ENCODE measurements at regions not wholly inside any gene's neighbourhood (a gene's known extent, or its start where the extent isn't known, plus 50 kb on each side); places are given as distances from the start of the nearest gene placed in this dataset.

DNA sequence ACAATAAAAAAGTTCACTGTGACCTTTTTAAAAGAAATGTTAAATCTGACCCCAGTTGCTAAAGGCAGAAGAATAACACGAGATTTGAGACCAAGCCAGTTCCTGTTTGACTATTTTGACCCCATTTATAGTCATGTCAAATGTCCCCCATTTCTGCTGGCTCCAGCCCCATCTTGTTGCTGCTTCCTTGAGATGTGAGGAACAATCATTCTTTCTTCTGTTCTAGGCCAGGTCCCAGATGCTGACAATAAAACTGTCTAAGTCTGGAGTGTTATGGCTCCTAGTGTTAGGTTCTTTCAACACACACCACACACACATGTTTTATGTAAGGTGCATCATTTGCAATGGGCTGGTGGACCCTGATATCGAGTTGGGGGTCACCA, 92.0 kb upstream of the CYP1B1 start:
- no peak overlapping the region for H3K4me3 Mint-ChIP-seq (ENCODE audit: low read depth, unreplicated experiment)
- BruUV-seq (replicated peaks): no TSS peak
- no peak for DNase-seq
- peaks cover 17% of the 10 kb centered on the region for H3K4me1 Mint-ChIP-seq (ENCODE audit: low read depth, unreplicated experiment)
- H3K9me3 Mint-ChIP-seq (ENCODE audit: low read depth, unreplicated experiment): peaks cover 5% of the 10 kb centered on the region
- CTCF ChIA-PET: no interaction called here
- no peak for TF ChIP-seq CTCF (IDR thresholded peaks at IDR 0.05; ENCODE audit: unreplicated experiment)
- intact Hi-C loops (cut with micrococcal nuclease; ENCODE audit: unreplicated experiment): no loop called here
- no peak overlapping the region for H3K27ac Mint-ChIP-seq (ENCODE audit: unreplicated experiment)
- H3K36me3 Mint-ChIP-seq (ENCODE audit: insufficient read depth, unreplicated experiment): no peaks in the 10 kb centered on the region
- no peaks in the 10 kb centered on the region for H3K27me3 Mint-ChIP-seq (ENCODE audit: unreplicated experiment)

GRCh38 chr2:38165698-38166097, 89.7 kb upstream of the CYP1B1 start:
- no peaks in the 10 kb centered on the region for H3K36me3 Mint-ChIP-seq (ENCODE audit: insufficient read depth, unreplicated experiment)
- DNase-seq: no peak
- no peak for TF ChIP-seq CTCF (IDR thresholded peaks at IDR 0.05; ENCODE audit: unreplicated experiment)
- CTCF ChIA-PET: no interaction called here
- H3K27ac Mint-ChIP-seq (ENCODE audit: unreplicated experiment): no peak overlapping the region
- intact Hi-C loops (cut with micrococcal nuclease; ENCODE audit: unreplicated experiment): no loop called here
- no peaks in the 10 kb centered on the region for H3K27me3 Mint-ChIP-seq (ENCODE audit: unreplicated experiment)
- H3K4me3 Mint-ChIP-seq (ENCODE audit: low read depth, unreplicated experiment): no peak overlapping the region
- BruUV-seq (replicated peaks): no TSS peak
- H3K4me1 Mint-ChIP-seq (ENCODE audit: low read depth, unreplicated experiment): no peaks in the 10 kb centered on the region
- H3K9me3 Mint-ChIP-seq (ENCODE audit: low read depth, unreplicated experiment): peaks cover 5% of the 10 kb centered on the region

DNA sequence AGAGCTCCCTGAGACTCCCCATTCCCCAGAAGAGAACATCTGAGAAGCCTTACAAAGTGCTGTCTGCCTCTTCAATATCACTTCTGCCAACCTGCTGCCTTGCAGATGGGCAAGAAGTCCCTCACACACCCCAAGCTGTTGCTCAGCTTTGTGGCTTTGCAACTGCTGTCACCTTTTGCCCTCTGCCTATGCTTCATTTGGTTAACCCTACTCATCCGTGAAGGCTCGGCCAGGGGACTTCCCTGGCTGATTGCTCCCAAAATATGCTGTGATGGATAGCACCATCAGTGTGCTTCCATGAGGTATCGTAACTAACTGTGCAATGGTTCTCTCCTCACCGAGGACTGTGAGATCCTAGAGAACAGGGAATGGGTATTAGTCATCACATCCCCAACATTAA, 88.9 kb upstream of the CYP1B1 start:
- CTCF ChIA-PET: no interaction called here
- H3K4me3 Mint-ChIP-seq (ENCODE audit: low read depth, unreplicated experiment): no peak overlapping the region
- no peaks in the 10 kb centered on the region for H3K36me3 Mint-ChIP-seq (ENCODE audit: insufficient read depth, unreplicated experiment)
- H3K9me3 Mint-ChIP-seq (ENCODE audit: low read depth, unreplicated experiment): peaks cover 2% of the 10 kb centered on the region
- no peaks in the 10 kb centered on the region for H3K27me3 Mint-ChIP-seq (ENCODE audit: unreplicated experiment)
- intact Hi-C loops (cut with micrococcal nuclease; ENCODE audit: unreplicated experiment): no loop called here
- H3K4me1 Mint-ChIP-seq (ENCODE audit: low read depth, unreplicated experiment): no peaks in the 10 kb centered on the region
- no peak overlapping the region for H3K27ac Mint-ChIP-seq (ENCODE audit: unreplicated experiment)
- DNase-seq: no peak
- TF ChIP-seq CTCF (IDR thresholded peaks at IDR 0.05; ENCODE audit: unreplicated experiment): no peak
- BruUV-seq (replicated peaks): no TSS peak

DNA sequence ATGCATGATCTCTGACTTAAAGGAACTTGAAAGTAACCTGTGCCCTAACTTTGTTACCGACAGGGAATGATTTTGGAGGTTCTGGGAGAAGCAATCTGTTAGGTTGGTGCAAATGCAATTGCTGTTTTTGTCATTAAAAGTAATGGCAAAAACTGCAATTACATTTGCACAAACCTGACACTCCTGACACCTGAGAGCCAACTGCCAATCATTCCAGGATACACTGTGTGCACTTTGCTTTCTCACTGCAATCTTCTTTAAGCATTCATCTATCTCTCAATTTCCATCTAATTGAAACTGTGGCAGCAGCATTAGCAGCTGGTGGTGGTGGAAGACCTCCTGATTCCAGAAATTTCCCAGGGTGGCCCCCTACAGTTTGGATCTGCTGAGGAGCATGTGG, 87.6 kb upstream of the CYP1B1 start:
- Mint-ChIP-seq H3K4me1 (ENCODE audit: low read depth, unreplicated experiment) (no peaks in the 10 kb centered on the region), H3K27me3 (ENCODE audit: unreplicated experiment) (no peaks in the 10 kb centered on the region), H3K27ac (ENCODE audit: unreplicated experiment) (no peak overlapping the region), H3K4me3 (ENCODE audit: low read depth, unreplicated experiment) (no peak overlapping the region), H3K9me3 (ENCODE audit: low read depth, unreplicated experiment) (no peaks in the 10 kb centered on the region), H3K36me3 (ENCODE audit: insufficient read depth, unreplicated experiment) (no peaks in the 10 kb centered on the region)
- no TSS peak for BruUV-seq (replicated peaks)
- no peak for DNase-seq
- CTCF ChIA-PET: interaction anchor here (0.6 to 1.2 kb wide), 2 partner anchors 111 to 1210 kb away, joined by 3 to 6 read pairs; no protein-coding TSS in a partner anchor
- no peak for TF ChIP-seq CTCF (IDR thresholded peaks at IDR 0.05; ENCODE audit: unreplicated experiment)
- intact Hi-C loops (cut with micrococcal nuclease; ENCODE audit: unreplicated experiment): no loop called here

Data from Calu3 (cell line).